ENCODE measurements at regions not wholly inside any gene's neighbourhood (a gene's known extent, or its start where the extent isn't known, plus 50 kb on each side); places are given as distances from the start of the nearest gene placed in this dataset.
A peak's percentile ranks its signal among the peaks of the same experiment; 100 is the strongest.

- intact Hi-C loops (cut with micrococcal nuclease) = loop anchor here (1.0 kb wide), 1 partner anchor 254 kb away; no protein-coding TSS in a partner anchor
Measured at GRCh38 chr20:57092112-57092899, 174.1 kb downstream of the BMP7 start.

GRCh38 chr20:57092900-57093530 is 173.4 kb downstream of the BMP7 start:
- Mint-ChIP-seq H3K36me3 (ENCODE audit: low read depth) (peaks cover 4% of the 10 kb centered on the region), H3K9me3 (peaks cover 6% of the 10 kb centered on the region), H3K4me1 (ENCODE audit: low read depth) (peaks cover 20% of the 10 kb centered on the region), H3K27me3 (ENCODE audit: insufficient read depth) (peaks cover 8% of the 10 kb centered on the region), H3K27ac (no peak overlapping the region), H3K4me3 (no peak overlapping the region)
- no peak for DNase-seq (ENCODE audit: low spot score)
- intact Hi-C loops (cut with micrococcal nuclease) = loop anchor here (1.0 kb wide), 1 partner anchor 253 kb away; no protein-coding TSS in a partner anchor

More at GRCh38 chr20:57092112-57092899, 174.1 kb downstream of the BMP7 start:
- peak; percentile 48 for DNase-seq (ENCODE audit: low spot score)
- Mint-ChIP-seq H3K27me3 (ENCODE audit: insufficient read depth) (peaks cover 8% of the 10 kb centered on the region), H3K4me1 (ENCODE audit: low read depth) (peaks cover 20% of the 10 kb centered on the region), H3K4me3 (peak overlapping the region; percentile 33), H3K36me3 (ENCODE audit: low read depth) (peaks cover 4% of the 10 kb centered on the region), H3K9me3 (peaks cover 6% of the 10 kb centered on the region), H3K27ac (peak overlapping the region; percentile 61)

GRCh38 chr20:57093766-57094165 is 172.7 kb downstream of the BMP7 start:
- intact Hi-C loops (cut with micrococcal nuclease) = no loop called here
- H3K4me1 Mint-ChIP-seq (ENCODE audit: low read depth) = peaks cover 20% of the 10 kb centered on the region
- H3K27me3 Mint-ChIP-seq (ENCODE audit: insufficient read depth) = peaks cover 8% of the 10 kb centered on the region
- H3K27ac Mint-ChIP-seq = no peak overlapping the region
- peaks cover 4% of the 10 kb centered on the region for H3K36me3 Mint-ChIP-seq (ENCODE audit: low read depth)
- peaks cover 6% of the 10 kb centered on the region for H3K9me3 Mint-ChIP-seq
- DNase-seq (ENCODE audit: low spot score) = no peak
- H3K4me3 Mint-ChIP-seq = no peak overlapping the region

- Mint-ChIP-seq H3K27ac (no peak overlapping the region), H3K4me3 (no peak overlapping the region), H3K9me3 (peaks cover 6% of the 10 kb centered on the region), H3K4me1 (ENCODE audit: low read depth) (peaks cover 20% of the 10 kb centered on the region), H3K36me3 (ENCODE audit: low read depth) (peaks cover 4% of the 10 kb centered on the region), H3K27me3 (ENCODE audit: insufficient read depth) (peaks cover 7% of the 10 kb centered on the region)
- no peak for DNase-seq (ENCODE audit: low spot score)
- intact Hi-C loops (cut with micrococcal nuclease) = no loop called here
Measured at GRCh38 chr20:57094252-57094891, 172.1 kb downstream of the BMP7 start.

- no peak overlapping the region for H3K4me3 Mint-ChIP-seq
- H3K4me1 Mint-ChIP-seq (ENCODE audit: low read depth) = peaks cover 18% of the 10 kb centered on the region
- no peak for DNase-seq (ENCODE audit: low spot score)
- H3K27me3 Mint-ChIP-seq (ENCODE audit: insufficient read depth) = peaks cover 6% of the 10 kb centered on the region
- intact Hi-C loops (cut with micrococcal nuclease) = no loop called here
- peaks cover 6% of the 10 kb centered on the region for H3K9me3 Mint-ChIP-seq
- peaks cover 4% of the 10 kb centered on the region for H3K36me3 Mint-ChIP-seq (ENCODE audit: low read depth)
- no peak overlapping the region for H3K27ac Mint-ChIP-seq
Measured at GRCh38 chr20:57094991-57095390, 171.4 kb downstream of the BMP7 start.

- Mint-ChIP-seq H3K4me1 (ENCODE audit: low read depth) (peaks cover 15% of the 10 kb centered on the region), H3K27ac (no peak overlapping the region), H3K4me3 (no peak overlapping the region), H3K9me3 (peaks cover 6% of the 10 kb centered on the region), H3K36me3 (ENCODE audit: low read depth) (peaks cover 4% of the 10 kb centered on the region), H3K27me3 (ENCODE audit: insufficient read depth) (peaks cover 4% of the 10 kb centered on the region)
- intact Hi-C loops (cut with micrococcal nuclease) = no loop called here
- no peak for DNase-seq (ENCODE audit: low spot score)
Measured at GRCh38 chr20:57095426-57095825, 171.0 kb downstream of the BMP7 start.

GRCh38 chr20:57097245-57097915 is 169.1 kb downstream of the BMP7 start:
- intact Hi-C loops (cut with micrococcal nuclease) = no loop called here
- H3K4me3 Mint-ChIP-seq = no peak overlapping the region
- H3K27ac Mint-ChIP-seq = no peak overlapping the region
- H3K36me3 Mint-ChIP-seq (ENCODE audit: low read depth) = no peaks in the 10 kb centered on the region
- DNase-seq (ENCODE audit: low spot score) = no peak
- H3K9me3 Mint-ChIP-seq = no peaks in the 10 kb centered on the region
- H3K27me3 Mint-ChIP-seq (ENCODE audit: insufficient read depth) = no peaks in the 10 kb centered on the region
- H3K4me1 Mint-ChIP-seq (ENCODE audit: low read depth) = peaks cover 2% of the 10 kb centered on the region

- intact Hi-C loops (cut with micrococcal nuclease) = no loop called here
- Mint-ChIP-seq H3K27me3 (ENCODE audit: insufficient read depth) (peaks cover 2% of the 10 kb centered on the region), H3K36me3 (ENCODE audit: low read depth) (no peaks in the 10 kb centered on the region), H3K27ac (no peak overlapping the region), H3K4me1 (ENCODE audit: low read depth) (no peaks in the 10 kb centered on the region), H3K9me3 (no peaks in the 10 kb centered on the region), H3K4me3 (no peak overlapping the region)
- no peak for DNase-seq (ENCODE audit: low spot score)
Measured at GRCh38 chr20:57102160-57102559, 164.3 kb downstream of the BMP7 start.

- Mint-ChIP-seq H3K9me3 (no peaks in the 10 kb centered on the region), H3K27me3 (ENCODE audit: insufficient read depth) (peaks cover 2% of the 10 kb centered on the region), H3K36me3 (ENCODE audit: low read depth) (no peaks in the 10 kb centered on the region), H3K27ac (no peak overlapping the region), H3K4me1 (ENCODE audit: low read depth) (no peaks in the 10 kb centered on the region), H3K4me3 (no peak overlapping the region)
- intact Hi-C loops (cut with micrococcal nuclease) = no loop called here
- no peak for DNase-seq (ENCODE audit: low spot score)
Measured at GRCh38 chr20:57102566-57102965, 163.9 kb downstream of the BMP7 start.

- Mint-ChIP-seq H3K4me1 (ENCODE audit: low read depth) (no peaks in the 10 kb centered on the region), H3K36me3 (ENCODE audit: low read depth) (no peaks in the 10 kb centered on the region), H3K27me3 (ENCODE audit: insufficient read depth) (peaks cover 2% of the 10 kb centered on the region), H3K27ac (no peak overlapping the region), H3K9me3 (no peaks in the 10 kb centered on the region), H3K4me3 (no peak overlapping the region)
- intact Hi-C loops (cut with micrococcal nuclease) = no loop called here
- DNase-seq (ENCODE audit: low spot score) = no peak
Measured at GRCh38 chr20:57103146-57103800, 163.2 kb downstream of the BMP7 start.

GRCh38 chr20:57104113-57104512 is 162.3 kb downstream of the BMP7 start:
- H3K9me3 Mint-ChIP-seq = no peaks in the 10 kb centered on the region
- no peaks in the 10 kb centered on the region for H3K4me1 Mint-ChIP-seq (ENCODE audit: low read depth)
- peaks cover 2% of the 10 kb centered on the region for H3K27me3 Mint-ChIP-seq (ENCODE audit: insufficient read depth)
- no peaks in the 10 kb centered on the region for H3K36me3 Mint-ChIP-seq (ENCODE audit: low read depth)
- no peak for DNase-seq (ENCODE audit: low spot score)
- H3K4me3 Mint-ChIP-seq = no peak overlapping the region
- H3K27ac Mint-ChIP-seq = no peak overlapping the region
- intact Hi-C loops (cut with micrococcal nuclease) = no loop called here

- H3K27ac Mint-ChIP-seq = no peak overlapping the region
- no peaks in the 10 kb centered on the region for H3K36me3 Mint-ChIP-seq (ENCODE audit: low read depth)
- H3K9me3 Mint-ChIP-seq = no peaks in the 10 kb centered on the region
- H3K4me3 Mint-ChIP-seq = no peak overlapping the region
- peaks cover 2% of the 10 kb centered on the region for H3K27me3 Mint-ChIP-seq (ENCODE audit: insufficient read depth)
- intact Hi-C loops (cut with micrococcal nuclease) = no loop called here
- DNase-seq (ENCODE audit: low spot score) = no peak
- H3K4me1 Mint-ChIP-seq (ENCODE audit: low read depth) = no peaks in the 10 kb centered on the region
Measured at GRCh38 chr20:57104651-57105204, 161.7 kb downstream of the BMP7 start.

All from activated T-helper 1 cell treated with anti-CD3 and anti-CD28 coated beads, Interleukin-12 subunit alpha, Interleukin-12 subunit beta, Interleukin-2, Interleukin-4 antibody, amounts not matched to agents 30 ng/mL and 10 ng/mL and 1 ng/mL, durations not matched to agents 14 hours and 24 hours and 36 hours (primary cell).